ENCODE measurements at regions not wholly inside any gene's neighbourhood (a gene's known extent, or its start where the extent isn't known, plus 50 kb on each side); places are given as distances from the start of the nearest gene placed in this dataset.

- no peak for TF ChIP-seq PRDM4 (tag by site-specific recombination; IDR thresholded peaks at IDR 0.05)
These were observed 332.1 kb upstream of the SORCS1 start (continued) for GRCh38 chr10:107496594-107496993.

- no peaks in the 10 kb centered on the region for H3K36me3 ChIP-seq (ENCODE audit: control insufficient read depth in 2 of 2, insufficient read depth in 1 of 2, low read length in 2 of 2)
- ChIA-PET CTCF (no interaction called here), POLR2A (no interaction called here)
- no peaks in the 10 kb centered on the region for H3K4me1 ChIP-seq (ENCODE audit: control insufficient read depth, insufficient read depth, low read length)
- no peak overlapping the region for H3K27ac ChIP-seq (ENCODE audit: extremely low read depth, low read depth, low read length)
- no peaks in the 10 kb centered on the region for H3K9me3 ChIP-seq (ENCODE audit: control insufficient read depth, insufficient read depth, low read depth, low read length)
- no peak overlapping the region for H3K4me3 ChIP-seq (ENCODE audit: low read depth, low read length)
- TF ChIP-seq ZNF155 (tag by site-specific recombination; IDR thresholded peaks at IDR 0.05) (no peak), MYNN (tag by site-specific recombination; IDR thresholded peaks at IDR 0.05; ENCODE audit: borderline replicate concordance) (no peak), KLF7 (tag by site-specific recombination; IDR thresholded peaks at IDR 0.05; ENCODE audit: borderline replicate concordance) (no peak), ZNF549 (tag by site-specific recombination; IDR thresholded peaks at IDR 0.05) (no peak), SP3 (tag by site-specific recombination; IDR thresholded peaks at IDR 0.05) (no peak), ZNF785 (tag by site-specific recombination; IDR thresholded peaks at IDR 0.05) (no peak), KLF10 (tag by site-specific recombination; IDR thresholded peaks at IDR 0.05) (no peak), ZNF555 (tag by site-specific recombination; conservative IDR thresholded peaks at IDR 0.05) (no peak), ZFP41 (tag by site-specific recombination; IDR thresholded peaks at IDR 0.05; ENCODE audit: borderline replicate concordance) (no peak), ZNF521 (tag by site-specific recombination; IDR thresholded peaks at IDR 0.05) (no peak), GLI4 (tag by site-specific recombination; IDR thresholded peaks at IDR 0.05) (no peak), ZNF350 (tag by site-specific recombination; IDR thresholded peaks at IDR 0.05) (no peak), ZNF830 (tag by site-specific recombination; IDR thresholded peaks at IDR 0.05; ENCODE audit: low read depth) (no peak), HIC1 (tag by site-specific recombination; IDR thresholded peaks at IDR 0.05) (no peak)
These were observed 327.9 kb upstream of the SORCS1 start for GRCh38 chr10:107492389-107492788.

GRCh38 chr10:107490389-107490788 is 325.9 kb upstream of the SORCS1 start:
- no peaks in the 10 kb centered on the region for H3K36me3 ChIP-seq (ENCODE audit: control insufficient read depth in 2 of 2, insufficient read depth in 1 of 2, low read length in 2 of 2)
- H3K9me3 ChIP-seq (ENCODE audit: control insufficient read depth, insufficient read depth, low read depth, low read length) = no peaks in the 10 kb centered on the region
- TF ChIP-seq HOXC10 (CRISPR knock-in tag; IDR thresholded peaks at IDR 0.05) = no peak
- TF ChIP-seq ZNF221 (tag by site-specific recombination; IDR thresholded peaks at IDR 0.05; ENCODE audit: borderline replicate concordance) = no peak
- no peak for TF ChIP-seq SP3 (tag by site-specific recombination; IDR thresholded peaks at IDR 0.05)
- no peak for TF ChIP-seq ZNF169 (tag by site-specific recombination; IDR thresholded peaks at IDR 0.05)
- no peak for TF ChIP-seq ZSCAN23 (tag by site-specific recombination; IDR thresholded peaks at IDR 0.05)
- no peak for TF ChIP-seq GLI2 (tag by site-specific recombination; IDR thresholded peaks at IDR 0.05; ENCODE audit: borderline replicate concordance, low read depth)
- no peak for TF ChIP-seq ZNF175 (tag by site-specific recombination; IDR thresholded peaks at IDR 0.05)
- TF ChIP-seq SCRT1 (tag by site-specific recombination; IDR thresholded peaks at IDR 0.05; ENCODE audit: borderline replicate concordance) = no peak
- TF ChIP-seq ZNF530 (tag by site-specific recombination; IDR thresholded peaks at IDR 0.05; ENCODE audit: low read depth) = no peak
- no peak overlapping the region for H3K4me3 ChIP-seq (ENCODE audit: low read depth, low read length)
- H3K4me1 ChIP-seq (ENCODE audit: control insufficient read depth, insufficient read depth, low read length) = no peaks in the 10 kb centered on the region
- no peak overlapping the region for H3K27ac ChIP-seq (ENCODE audit: extremely low read depth, low read depth, low read length)
- ChIA-PET CTCF (interaction anchor here (0.7 kb wide), 1 partner anchor 315 kb away, joined by 3 read pairs; no protein-coding TSS in a partner anchor), POLR2A (no interaction called here)
